Keratinocyte (primary cell): ENCODE measurements at regions not wholly inside any gene's neighbourhood (a gene's known extent, or its start where the extent isn't known, plus 50 kb on each side); places are given as distances from the start of the nearest gene placed in this dataset.

Source experiments
- DNase-seq: peaks from one replicate; pipeline ENCODE4 v3.0.0-alpha.2; 2011; ENCODE audit warnings: low read depth, missing footprints, low spot score
- FAIRE-seq: peaks from 2 replicates; lab custom pipeline; 2011; peaks lifted over from hg19 to GRCh38; lab: Jason Lieb, UNC
- H2AFZ ChIP-seq: 2 replicates; pipeline ENCODE4 v1.6.0; 2012; ENCODE audit warnings: low read length, control low read depth, inconsistent platforms; ENCODE audit not compliant: control insufficient read depth
- H3K27ac ChIP-seq: 2 replicates; pipeline ENCODE4 v1.5.1; 2011; ENCODE audit warnings: low read length; ENCODE audit not compliant: control insufficient read depth, insufficient read depth
- H3K27me3 ChIP-seq: 3 replicates; pipeline ENCODE4 v1.6.0; 2011; ENCODE audit warnings: low read length; ENCODE audit not compliant: control insufficient read depth, insufficient read depth; ENCODE audit errors: extremely low read depth
- H3K36me3 ChIP-seq, 2 experiments: 2 replicates in 1 of 2; 3 replicates in 1 of 2; pipeline ENCODE4 v1.5.1; 2011; ENCODE audit warnings: low read length in 2 of 2, mild to moderate bottlenecking in 1 of 2; ENCODE audit not compliant: control insufficient read depth in 2 of 2, insufficient read depth in 2 of 2; ENCODE audit errors: extremely low read depth in 1 of 2
- H3K4me1 ChIP-seq: 3 replicates; pipeline ENCODE4 v1.5.1; 2011; ENCODE audit warnings: low read length; ENCODE audit not compliant: control insufficient read depth, insufficient read depth; ENCODE audit errors: extremely low read depth
- H3K4me2 ChIP-seq: 3 replicates; pipeline ENCODE4 v1.6.0; 2011; ENCODE audit warnings: low read depth, low read length; ENCODE audit not compliant: control insufficient read depth, insufficient read depth; ENCODE audit errors: extremely low read depth
- H3K4me3 ChIP-seq, 3 experiments: fragments of 200-600 bp in 1 of 3; sonication (generic) in 1 of 3; 2 replicates in 2 of 3; 3 replicates in 1 of 3; pipeline ENCODE4 v1.5.1; 2011 to 2016; ENCODE audit warnings: low read length in 3 of 3, mild to moderate bottlenecking in 3 of 3, control low read depth in 2 of 3, inconsistent platforms in 1 of 3, low read depth in 1 of 3, mixed read lengths in 1 of 3, mixed run types in 1 of 3, moderate library complexity in 1 of 3; ENCODE audit not compliant: control insufficient read depth in 2 of 3, insufficient read depth in 2 of 3; ENCODE audit errors: extremely low read depth in 1 of 3
- H3K79me2 ChIP-seq: 2 replicates; pipeline ENCODE4 v1.6.0; 2012; ENCODE audit warnings: low read length; ENCODE audit not compliant: control insufficient read depth, insufficient read depth
- H3K9ac ChIP-seq: 3 replicates; pipeline ENCODE4 v1.6.0; 2011; ENCODE audit warnings: low read length; ENCODE audit not compliant: control insufficient read depth, insufficient read depth; ENCODE audit errors: extremely low read depth
- H3K9me1 ChIP-seq: 3 replicates; pipeline ENCODE4 v1.6.0; 2011; ENCODE audit warnings: low read length; ENCODE audit not compliant: control insufficient read depth, insufficient read depth; ENCODE audit errors: extremely low read depth
- H3K9me3 ChIP-seq: 2 replicates; pipeline ENCODE4 v1.5.1; 2012; ENCODE audit warnings: low read depth, low read length; ENCODE audit not compliant: control insufficient read depth
- H4K20me1 ChIP-seq: 3 replicates; pipeline ENCODE4 v1.6.0; 2011; ENCODE audit warnings: low read length; ENCODE audit not compliant: control insufficient read depth, insufficient read depth; ENCODE audit errors: extremely low read depth
- CTCF ChIP-seq, 3 experiments: IDR thresholded peaks in 1 of 3; conservative IDR thresholded peaks in 1 of 3; optimal IDR thresholded peaks in 1 of 3; 2 replicates in 2 of 3; 3 replicates in 1 of 3; pipeline versions ENCODE3 to v1.5.1; 2011; ENCODE audit warnings: low read length in 3 of 3, mild to moderate bottlenecking in 3 of 3, moderate library complexity in 2 of 3, control low read depth in 1 of 3, inconsistent platforms in 1 of 3; ENCODE audit not compliant: insufficient read depth in 2 of 3; ENCODE audit errors: extremely low read depth in 1 of 3
- EZH2 ChIP-seq: IDR thresholded peaks from one replicate; pipeline ENCODE4 v1.6.1; 2012; ENCODE audit warnings: inconsistent platforms, mild to moderate bottlenecking, low read length, moderate library complexity
- dilution Hi-C: fragments of 300-500 bp; cut with MboI; formaldehyde crosslinking; loops from one replicate; pipeline ENCODE4 v1.7.0; 2020; ENCODE audit warnings: low sequenced_read_pairs; ENCODE audit not compliant: extremely low pct_ligation_motif_present

- Histone ChIP-seq H3K27ac (no peak overlapping the region), H3K27me3 (no peaks in the 10 kb centered on the region), H3K9ac (no peak overlapping the region), H3K9me1 (no peaks in the 10 kb centered on the region), H3K9me3 (no peaks in the 10 kb centered on the region), H4K20me1 (no peaks in the 10 kb centered on the region), H3K4me3 (no peak overlapping the region), H3K79me2 (no peaks in the 10 kb centered on the region), H2AFZ (no peak overlapping the region), H3K36me3 (no peaks in the 10 kb centered on the region), H3K4me2 (no peak overlapping the region), H3K4me1 (no peaks in the 10 kb centered on the region)
- FAIRE-seq (no peak), DNase-seq (no peak)
- TF ChIP-seq EZH2 (no peak), CTCF (optimal IDR thresholded peaks at IDR 0.05 in 1 of 3, IDR thresholded peaks at IDR 0.05 in 1 of 3, conservative IDR thresholded peaks at IDR 0.05 in 1 of 3; ENCODE audit: extremely low read depth in 1 of 3, insufficient read depth in 2 of 3, low read length in 3 of 3) (no peak)
- dilution Hi-C loops: no loop called here
Observed at GRCh38 chr6:65780691-65781090, 73.7 kb upstream of the EYS start.

- TF ChIP-seq CTCF (optimal IDR thresholded peaks at IDR 0.05 in 1 of 3, IDR thresholded peaks at IDR 0.05 in 1 of 3, conservative IDR thresholded peaks at IDR 0.05 in 1 of 3; ENCODE audit: extremely low read depth in 1 of 3, insufficient read depth in 2 of 3, low read length in 3 of 3) (peak in 1 of 3 experiments; percentile 9), EZH2 (no peak)
- H3K27ac ChIP-seq: no peak overlapping the region
- no peaks in the 10 kb centered on the region for H3K27me3 ChIP-seq
- no peak for FAIRE-seq
- no peaks in the 10 kb centered on the region for H3K9me1 ChIP-seq
- no peaks in the 10 kb centered on the region for H3K4me1 ChIP-seq
- peaks cover 6% of the 10 kb centered on the region for H3K9me3 ChIP-seq
- no peaks in the 10 kb centered on the region for H3K36me3 ChIP-seq
- no peaks in the 10 kb centered on the region for H3K79me2 ChIP-seq
- no peak overlapping the region for H3K4me3 ChIP-seq
- H3K9ac ChIP-seq: no peak overlapping the region
- dilution Hi-C loops: no loop called here
- DNase-seq: no peak
- H2AFZ ChIP-seq: no peak overlapping the region
- H4K20me1 ChIP-seq: no peaks in the 10 kb centered on the region
- H3K4me2 ChIP-seq: no peak overlapping the region
Observed at GRCh38 chr6:65776332-65776731, 69.3 kb upstream of the EYS start.
